Right lobe of liver (tissue), 4 donors: ENCODE measurements at regions not wholly inside any gene's neighbourhood (a gene's known extent, or its start where the extent isn't known, plus 50 kb on each side); places are given as distances from the start of the nearest gene placed in this dataset.

Experiments
- POLR2A ChIP-seq: fragments of 450-650 bp; IDR thresholded peaks from one replicate; pipeline ENCODE4 v1.6.1; 2017; ENCODE audit warnings: antibody characterized with exemption, mild to moderate bottlenecking
- TF ChIP-seq, protein P1 (sequence below), 4 donors: fragments of 200-600 bp in 3 of 4; fragments of 450-650 bp in 1 of 4; IDR thresholded peaks; one replicate each; pipeline versions ENCODE4 v1.5.1 to v1.8.0; 2016 to 2022; ENCODE audit warnings: antibody characterized with exemption in 4 of 4, mild to moderate bottlenecking in 2 of 4
- donor health status: DM: no; HTN: no; CAD: no.
- donor health status: DM: no; HTN: no; CAD: no.
- donor health status: DM: no; HTN: yes; CAD: no.

DNA sequence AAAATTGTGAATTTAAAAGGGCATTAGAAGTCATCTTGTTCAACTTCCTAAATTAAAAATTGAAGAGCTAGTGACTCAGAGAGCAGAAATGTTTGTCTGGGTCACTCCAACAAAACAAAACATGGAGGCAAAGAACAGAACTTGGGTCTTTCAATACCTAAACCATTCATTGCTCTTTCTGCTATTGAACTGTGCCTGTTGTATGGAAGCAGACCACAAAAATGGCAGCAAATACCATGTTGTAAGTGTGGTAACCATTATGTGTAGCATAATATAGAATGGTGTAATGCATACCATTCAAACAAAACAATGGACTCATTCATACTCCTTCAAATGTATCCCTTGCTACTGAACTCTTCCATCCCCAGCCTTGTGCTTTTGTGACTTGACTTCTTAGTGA is 360.2 kb upstream of the NRG3 start:
- no peak for TF ChIP-seq POLR2A
- TF ChIP-seq, protein P1, sequence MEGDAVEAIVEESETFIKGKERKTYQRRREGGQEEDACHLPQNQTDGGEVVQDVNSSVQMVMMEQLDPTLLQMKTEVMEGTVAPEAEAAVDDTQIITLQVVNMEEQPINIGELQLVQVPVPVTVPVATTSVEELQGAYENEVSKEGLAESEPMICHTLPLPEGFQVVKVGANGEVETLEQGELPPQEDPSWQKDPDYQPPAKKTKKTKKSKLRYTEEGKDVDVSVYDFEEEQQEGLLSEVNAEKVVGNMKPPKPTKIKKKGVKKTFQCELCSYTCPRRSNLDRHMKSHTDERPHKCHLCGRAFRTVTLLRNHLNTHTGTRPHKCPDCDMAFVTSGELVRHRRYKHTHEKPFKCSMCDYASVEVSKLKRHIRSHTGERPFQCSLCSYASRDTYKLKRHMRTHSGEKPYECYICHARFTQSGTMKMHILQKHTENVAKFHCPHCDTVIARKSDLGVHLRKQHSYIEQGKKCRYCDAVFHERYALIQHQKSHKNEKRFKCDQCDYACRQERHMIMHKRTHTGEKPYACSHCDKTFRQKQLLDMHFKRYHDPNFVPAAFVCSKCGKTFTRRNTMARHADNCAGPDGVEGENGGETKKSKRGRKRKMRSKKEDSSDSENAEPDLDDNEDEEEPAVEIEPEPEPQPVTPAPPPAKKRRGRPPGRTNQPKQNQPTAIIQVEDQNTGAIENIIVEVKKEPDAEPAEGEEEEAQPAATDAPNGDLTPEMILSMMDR (IDR thresholded peaks at IDR 0.05), result no peak
